HG02642 (cell line): ENCODE measurements at regions not wholly inside any gene's neighbourhood (a gene's known extent, or its start where the extent isn't known, plus 50 kb on each side); places are given as distances from the start of the nearest gene placed in this dataset.

Experiments
- ATAC-seq: cut with Tn5 transposase; IDR thresholded peaks from one replicate; pipeline ENCODE4 v1.9.1; 2021; ENCODE audit warnings: mild to moderate bottlenecking; ENCODE audit not compliant: unreplicated experiment, poor library complexity

DNA sequence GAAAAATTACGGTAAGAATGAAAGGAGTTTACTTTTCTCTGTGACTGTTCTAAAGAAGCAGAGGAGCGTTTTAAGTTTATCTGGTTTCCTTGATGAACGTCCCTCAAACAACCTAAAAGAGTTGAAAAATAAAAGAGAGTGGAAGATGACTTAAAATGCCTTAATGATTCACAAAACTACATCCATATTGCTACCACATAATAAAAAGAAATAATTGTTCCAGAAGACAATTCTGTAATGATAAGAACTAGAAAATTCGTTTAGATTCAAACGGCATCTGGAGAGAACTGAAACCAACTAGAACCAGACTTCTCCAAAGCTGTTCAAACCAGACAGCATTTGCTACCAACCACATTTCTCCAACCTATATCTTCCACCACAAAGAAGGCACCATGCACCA is 68.1 kb downstream of the TEKT4 start:
- no peak for ATAC-seq

DNA sequence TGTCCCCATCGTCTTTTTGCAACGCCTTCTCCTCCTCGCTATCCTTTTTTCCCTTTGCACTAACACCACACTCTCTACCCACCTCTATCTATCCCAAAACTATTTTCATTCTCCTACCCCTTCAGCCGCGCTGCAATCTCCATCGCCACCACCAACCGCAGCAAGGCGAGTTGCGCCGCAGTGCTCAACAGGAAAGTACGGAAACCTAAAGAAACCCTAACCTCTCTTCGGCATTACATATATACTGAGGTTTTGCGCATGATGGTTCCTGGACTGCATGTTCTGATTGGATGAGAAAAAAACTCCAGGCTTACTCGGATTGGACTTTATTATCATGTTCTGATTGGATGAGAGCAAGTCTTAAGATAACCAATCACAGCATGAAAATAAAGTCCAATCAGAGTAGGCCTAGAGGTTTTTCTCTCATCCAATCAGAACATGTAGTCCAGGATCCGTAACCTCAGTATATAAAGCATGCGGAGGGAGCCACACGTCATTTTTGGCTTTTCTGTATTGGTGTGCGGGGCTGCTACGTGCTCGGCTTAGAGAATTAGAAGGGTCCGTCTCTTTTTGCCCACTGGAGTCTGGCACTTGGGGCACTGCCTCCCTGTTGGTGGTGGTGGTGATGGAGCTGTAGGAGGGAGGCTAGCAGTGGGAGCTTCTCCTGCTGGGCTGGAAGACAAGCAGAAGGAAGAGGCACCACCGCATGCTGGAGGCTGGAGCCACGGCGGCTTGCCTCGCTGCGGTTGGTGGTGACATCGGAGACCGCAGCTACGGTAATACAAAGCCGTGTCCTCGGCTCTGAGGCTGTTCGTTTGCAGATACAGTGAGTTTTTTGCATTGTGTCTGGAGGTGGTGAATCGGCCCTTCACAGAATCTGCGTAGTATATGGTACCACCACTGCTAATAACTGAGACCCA is 76.1 kb downstream of the TEKT4 start:
- no peak for ATAC-seq

DNA sequence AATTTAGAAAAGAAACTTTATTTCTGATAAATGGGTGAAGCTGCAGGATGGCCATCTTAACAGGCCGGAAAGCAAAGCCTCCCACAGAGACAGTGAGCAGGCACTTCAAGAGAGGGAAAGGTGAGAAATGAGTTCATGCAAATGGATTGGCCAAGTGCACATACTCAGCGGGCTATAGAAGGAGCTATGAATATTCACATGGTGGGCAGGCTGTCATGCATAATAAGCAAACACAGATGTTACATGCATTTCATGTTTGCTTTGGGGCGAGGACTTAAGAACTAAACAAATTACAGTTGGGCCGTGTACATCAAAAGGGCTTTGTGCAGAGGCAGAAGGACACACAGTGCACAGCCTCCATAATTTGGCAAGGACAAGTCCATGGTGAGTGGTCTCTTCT is 69.8 kb upstream of the MAL start:
- no peak for ATAC-seq

GRCh38 chr2:94956797-94957391 is 68.6 kb upstream of the MAL start:
- peak; percentile 69 for ATAC-seq

- ATAC-seq, result no peak
Measured at GRCh38 chr2:94958245-94958644, 67.3 kb upstream of the MAL start.

- ATAC-seq, result no peak
Measured at GRCh38 chr2:94960266-94960665, 65.2 kb upstream of the MAL start.

- ATAC-seq, result no peak
Measured at GRCh38 chr2:94960751-94961150, 64.8 kb upstream of the MAL start.

- ATAC-seq, result no peak
Measured at GRCh38 chr2:94964193-94964592, 61.3 kb upstream of the MAL start.

GRCh38 chr2:94966689-94967088 is 58.8 kb upstream of the MAL start:
- ATAC-seq, result no peak

- no peak for ATAC-seq
Measured at GRCh38 chr2:94970353-94970752, 55.2 kb upstream of the MAL start.
